Neural cell (in vitro differentiated cells): ENCODE measurements at regions not wholly inside any gene's neighbourhood (a gene's known extent, or its start where the extent isn't known, plus 50 kb on each side); places are given as distances from the start of the nearest gene placed in this dataset.

Source experiments
- H2AFZ ChIP-seq: fragments of 200-600, 300-800 bp; sonication (generic), shearing (Covaris generic); 2 replicates; pipeline ENCODE4 v1.6.0; 2014; ENCODE audit warnings: low read depth, mild to moderate bottlenecking, antibody characterized with exemption, low read length, moderate library complexity
- H3F3A ChIP-seq: fragments of 200-600 bp; shearing (Covaris generic); 2 replicates; pipeline ENCODE4 v1.6.1; 2016; ENCODE audit warnings: mild to moderate bottlenecking, moderate library complexity, mixed read lengths, antibody characterized with exemption, low read length; ENCODE audit not compliant: insufficient read depth, poor library complexity, severe bottlenecking
- H3K27ac ChIP-seq: fragments of 200-600, 300-800 bp; sonication (generic), shearing (Covaris generic); 2 replicates; pipeline ENCODE4 v1.5.1; 2014; ENCODE audit warnings: mild to moderate bottlenecking, low read length, moderate library complexity
- H3K27me3 ChIP-seq: fragments of 300-800, 200-600 bp; sonication (generic), shearing (Covaris generic); 2 replicates; pipeline ENCODE4 v1.6.0; 2014; ENCODE audit warnings: mild to moderate bottlenecking, low read depth, low read length, moderate library complexity; ENCODE audit not compliant: insufficient read depth
- H3K36me3 ChIP-seq: fragments of 300-800, 200-600 bp; sonication (generic), shearing (Covaris generic); 2 replicates; pipeline ENCODE4 v1.5.1; 2014; ENCODE audit warnings: mild to moderate bottlenecking, antibody characterized with exemption, low read length, moderate library complexity; ENCODE audit not compliant: insufficient read depth
- H3K4me2 ChIP-seq: fragments of 300-800, 200-600 bp; sonication (generic), shearing (Covaris generic); 2 replicates; pipeline ENCODE4 v1.6.0; 2014; ENCODE audit warnings: mild to moderate bottlenecking, low read length
- H3K4me3 ChIP-seq: fragments of 300-800, 200-600 bp; sonication (generic), shearing (Covaris generic); 2 replicates; pipeline ENCODE4 v1.5.1; 2014; ENCODE audit warnings: mild to moderate bottlenecking, low read length, moderate library complexity
- H3K79me2 ChIP-seq: fragments of 200-600 bp; shearing (Covaris generic); replicated peaks from 2 replicates; pipeline ENCODE4 v1.6.0; 2014; ENCODE audit warnings: mild to moderate bottlenecking, low read length, moderate library complexity; ENCODE audit not compliant: insufficient read depth
- H3K9ac ChIP-seq: fragments of 300-800, 200-600 bp; sonication (generic), shearing (Covaris generic); 2 replicates; pipeline ENCODE4 v1.6.1; 2016; ENCODE audit warnings: mild to moderate bottlenecking, low read length, mixed read lengths
- H3K9me2 ChIP-seq: fragments of 200-600 bp; shearing (Covaris generic); 2 replicates; pipeline ENCODE4 v1.6.1; 2016; ENCODE audit warnings: mild to moderate bottlenecking, low read length, mixed read lengths; ENCODE audit not compliant: insufficient read depth
- H3K9me3 ChIP-seq: fragments of 200-600, 300-800 bp; sonication (generic), shearing (Covaris generic); 2 replicates; pipeline ENCODE4 v1.6.1; 2016; ENCODE audit warnings: mild to moderate bottlenecking, mixed run types, low read length, moderate library complexity, mixed read lengths
- H4K20me1 ChIP-seq: fragments of 200-600 bp; shearing (Covaris generic); 2 replicates; pipeline ENCODE4 v1.6.1; 2016; ENCODE audit warnings: mild to moderate bottlenecking, mixed run types; ENCODE audit not compliant: insufficient read depth
- EP300 ChIP-seq: fragments of 450-650 bp; conservative IDR thresholded peaks from 2 replicates; pipeline ENCODE4 v1.6.1; 2014; ENCODE audit warnings: antibody characterized with exemption, mild to moderate bottlenecking, moderate library complexity; ENCODE audit not compliant: poor library complexity, severe bottlenecking
- EZH2 ChIP-seq: fragments of 200-600, 300-800 bp; shearing (Covaris generic), sonication (generic); IDR thresholded peaks from 2 replicates; pipeline ENCODE4 v1.6.1; 2014; ENCODE audit warnings: antibody characterized with exemption, low read length, borderline replicate concordance, mild to moderate bottlenecking; ENCODE audit not compliant: insufficient read depth, poor library complexity, severe bottlenecking
- MXI1 ChIP-seq: fragments of 450-650 bp; conservative IDR thresholded peaks from 2 replicates; pipeline ENCODE4 v1.6.1; 2014; ENCODE audit warnings: antibody characterized with exemption, mild to moderate bottlenecking; ENCODE audit not compliant: poor library complexity, severe bottlenecking
- POLR2AphosphoS5 ChIP-seq: IDR thresholded peaks from 2 replicates; pipeline ENCODE4 v1.6.1; 2012
- RAD21 ChIP-seq: fragments of 450-650 bp; conservative IDR thresholded peaks from 2 replicates; pipeline ENCODE4 v1.6.1; 2014; ENCODE audit warnings: antibody characterized with exemption, mild to moderate bottlenecking, moderate library complexity
- SMC3 ChIP-seq: fragments of 450-650 bp; conservative IDR thresholded peaks from 2 replicates; pipeline ENCODE4 v1.6.1; 2014; ENCODE audit warnings: antibody characterized with exemption, mild to moderate bottlenecking, moderate library complexity; ENCODE audit not compliant: poor library complexity
- TAF1 ChIP-seq: IDR thresholded peaks from 2 replicates; pipeline ENCODE4 v1.6.1; 2012; ENCODE audit warnings: low read depth
- TF ChIP-seq, protein P1 (sequence below): fragments of 450-650 bp; IDR thresholded peaks from 2 replicates; pipeline ENCODE4 v1.5.1; 2014; ENCODE audit warnings: antibody characterized with exemption, mild to moderate bottlenecking, moderate library complexity; ENCODE audit not compliant: poor library complexity, severe bottlenecking
- TF ChIP-seq, protein P2 (sequence below): IDR thresholded peaks from 2 replicates; pipeline ENCODE4 v1.6.1; 2012; ENCODE audit warnings: borderline replicate concordance

DNA sequence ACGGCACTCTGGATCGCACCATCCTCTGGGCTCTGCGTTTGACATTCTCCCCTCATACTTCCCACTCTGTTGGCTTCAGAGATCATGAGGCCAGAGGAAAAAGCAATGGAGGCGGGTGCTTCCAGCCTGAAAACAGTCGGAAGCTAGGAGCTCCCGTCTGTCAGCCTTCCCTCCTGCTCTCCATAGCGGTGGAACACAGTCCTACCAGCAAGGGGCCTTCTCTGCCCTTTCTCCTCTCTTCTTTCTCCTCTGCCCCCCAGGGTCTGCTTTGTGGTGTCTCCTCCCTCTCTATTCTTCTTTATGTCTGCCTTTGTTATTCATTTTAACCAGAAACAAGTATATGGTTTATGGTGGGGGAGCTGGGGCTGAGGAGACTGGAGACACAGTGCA, 152.5 kb upstream of the NFIB start:
- Histone ChIP-seq H2AFZ (no peak overlapping the region), H3K4me3 (no peak overlapping the region), H3K27ac (no peak overlapping the region), H3K27me3 (no peaks in the 10 kb centered on the region), H3F3A (no peaks in the 10 kb centered on the region), H3K36me3 (no peaks in the 10 kb centered on the region), H3K79me2 (no peaks in the 10 kb centered on the region), H3K9me2 (no peaks in the 10 kb centered on the region), H3K9me3 (no peaks in the 10 kb centered on the region), H4K20me1 (no peaks in the 10 kb centered on the region), H3K4me2 (no peak overlapping the region), H3K9ac (no peak overlapping the region)
- TF ChIP-seq MXI1 (no peak), POLR2AphosphoS5 (no peak), TAF1 (no peak), RAD21 (no peak), EZH2 (no peak), EP300 (no peak), SMC3 (no peak)
- TF ChIP-seq, protein P1, sequence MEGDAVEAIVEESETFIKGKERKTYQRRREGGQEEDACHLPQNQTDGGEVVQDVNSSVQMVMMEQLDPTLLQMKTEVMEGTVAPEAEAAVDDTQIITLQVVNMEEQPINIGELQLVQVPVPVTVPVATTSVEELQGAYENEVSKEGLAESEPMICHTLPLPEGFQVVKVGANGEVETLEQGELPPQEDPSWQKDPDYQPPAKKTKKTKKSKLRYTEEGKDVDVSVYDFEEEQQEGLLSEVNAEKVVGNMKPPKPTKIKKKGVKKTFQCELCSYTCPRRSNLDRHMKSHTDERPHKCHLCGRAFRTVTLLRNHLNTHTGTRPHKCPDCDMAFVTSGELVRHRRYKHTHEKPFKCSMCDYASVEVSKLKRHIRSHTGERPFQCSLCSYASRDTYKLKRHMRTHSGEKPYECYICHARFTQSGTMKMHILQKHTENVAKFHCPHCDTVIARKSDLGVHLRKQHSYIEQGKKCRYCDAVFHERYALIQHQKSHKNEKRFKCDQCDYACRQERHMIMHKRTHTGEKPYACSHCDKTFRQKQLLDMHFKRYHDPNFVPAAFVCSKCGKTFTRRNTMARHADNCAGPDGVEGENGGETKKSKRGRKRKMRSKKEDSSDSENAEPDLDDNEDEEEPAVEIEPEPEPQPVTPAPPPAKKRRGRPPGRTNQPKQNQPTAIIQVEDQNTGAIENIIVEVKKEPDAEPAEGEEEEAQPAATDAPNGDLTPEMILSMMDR, result no peak
- TF ChIP-seq, protein P2, sequence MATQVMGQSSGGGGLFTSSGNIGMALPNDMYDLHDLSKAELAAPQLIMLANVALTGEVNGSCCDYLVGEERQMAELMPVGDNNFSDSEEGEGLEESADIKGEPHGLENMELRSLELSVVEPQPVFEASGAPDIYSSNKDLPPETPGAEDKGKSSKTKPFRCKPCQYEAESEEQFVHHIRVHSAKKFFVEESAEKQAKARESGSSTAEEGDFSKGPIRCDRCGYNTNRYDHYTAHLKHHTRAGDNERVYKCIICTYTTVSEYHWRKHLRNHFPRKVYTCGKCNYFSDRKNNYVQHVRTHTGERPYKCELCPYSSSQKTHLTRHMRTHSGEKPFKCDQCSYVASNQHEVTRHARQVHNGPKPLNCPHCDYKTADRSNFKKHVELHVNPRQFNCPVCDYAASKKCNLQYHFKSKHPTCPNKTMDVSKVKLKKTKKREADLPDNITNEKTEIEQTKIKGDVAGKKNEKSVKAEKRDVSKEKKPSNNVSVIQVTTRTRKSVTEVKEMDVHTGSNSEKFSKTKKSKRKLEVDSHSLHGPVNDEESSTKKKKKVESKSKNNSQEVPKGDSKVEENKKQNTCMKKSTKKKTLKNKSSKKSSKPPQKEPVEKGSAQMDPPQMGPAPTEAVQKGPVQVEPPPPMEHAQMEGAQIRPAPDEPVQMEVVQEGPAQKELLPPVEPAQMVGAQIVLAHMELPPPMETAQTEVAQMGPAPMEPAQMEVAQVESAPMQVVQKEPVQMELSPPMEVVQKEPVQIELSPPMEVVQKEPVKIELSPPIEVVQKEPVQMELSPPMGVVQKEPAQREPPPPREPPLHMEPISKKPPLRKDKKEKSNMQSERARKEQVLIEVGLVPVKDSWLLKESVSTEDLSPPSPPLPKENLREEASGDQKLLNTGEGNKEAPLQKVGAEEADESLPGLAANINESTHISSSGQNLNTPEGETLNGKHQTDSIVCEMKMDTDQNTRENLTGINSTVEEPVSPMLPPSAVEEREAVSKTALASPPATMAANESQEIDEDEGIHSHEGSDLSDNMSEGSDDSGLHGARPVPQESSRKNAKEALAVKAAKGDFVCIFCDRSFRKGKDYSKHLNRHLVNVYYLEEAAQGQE, result no peak

DNA sequence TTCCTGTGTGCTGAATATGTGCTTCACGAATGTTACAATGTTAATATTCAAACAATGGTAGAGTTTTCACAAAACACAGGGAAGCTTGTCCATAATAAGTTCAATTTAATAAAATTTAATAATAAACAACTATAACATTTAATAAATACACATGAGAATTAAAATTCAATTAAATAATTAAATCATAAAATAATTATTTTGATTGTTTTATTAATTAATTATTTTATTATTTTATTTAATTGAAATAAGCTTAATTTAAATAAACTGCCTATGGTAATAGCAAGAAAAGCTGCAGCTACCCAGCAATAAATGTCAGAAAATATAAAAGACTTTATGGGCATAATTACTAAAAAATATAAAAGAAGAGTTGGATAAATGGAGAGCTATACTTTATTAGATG, 149.0 kb upstream of the NFIB start:
- Histone ChIP-seq H4K20me1 (no peaks in the 10 kb centered on the region), H3K4me2 (no peak overlapping the region), H3K36me3 (no peaks in the 10 kb centered on the region), H3K27ac (no peak overlapping the region), H3K79me2 (no peaks in the 10 kb centered on the region), H3K9me2 (no peaks in the 10 kb centered on the region), H3K27me3 (no peaks in the 10 kb centered on the region), H3F3A (no peaks in the 10 kb centered on the region), H3K9me3 (no peaks in the 10 kb centered on the region), H3K4me3 (no peak overlapping the region), H2AFZ (no peak overlapping the region), H3K9ac (no peak overlapping the region)
- TF ChIP-seq POLR2AphosphoS5, result no peak
- TF ChIP-seq, protein P1, result no peak
- no peak for TF ChIP-seq TAF1
- TF ChIP-seq RAD21, result no peak
- TF ChIP-seq EP300, result no peak
- no peak for TF ChIP-seq EZH2
- no peak for TF ChIP-seq MXI1
